H1 (cell line): ENCODE measurements at regions not wholly inside any gene's neighbourhood (a gene's known extent, or its start where the extent isn't known, plus 50 kb on each side); places are given as distances from the start of the nearest gene placed in this dataset.

ENCODE experiments used
- CTCF ChIA-PET: fragments of 300-600 bp; sonication (Branson Sonifier 250); formaldehyde crosslinking; loops from one replicate; lab custom pipeline; 2021; ENCODE audit not compliant: partially characterized antibody; lab: Charles Lee
- POLR2A ChIA-PET: fragments of 300-600 bp; sonication (Branson Sonifier 250); formaldehyde crosslinking; loops from one replicate; lab custom pipeline; 2021; ENCODE audit warnings: inconsistent platforms; ENCODE audit not compliant: partially characterized antibody; lab: Charles Lee
- DNase-seq, 2 experiments: peaks; one replicate each; pipeline versions ENCODE4 v3.0.0 to v3.0.0-alpha.2; 2010 to 2022; ENCODE audit warnings: low spot score in 2 of 2, low read depth in 1 of 2, mixed read lengths in 1 of 2
- FAIRE-seq: peaks from 2 replicates; lab custom pipeline; 2011; peaks lifted over from hg19 to GRCh38; lab: Jason Lieb, UNC
- H2AFZ ChIP-seq: 2 replicates; pipeline ENCODE4 v1.8.1; 2012; ENCODE audit warnings: low read length, inconsistent platforms
- H2AK5ac ChIP-seq: 2 replicates; pipeline ENCODE4 v1.6.1; 2013; ENCODE audit warnings: low read depth, low read length
- H2BK120ac ChIP-seq: replicated peaks from 2 replicates; pipeline ENCODE3; 2013; ENCODE audit warnings: low read depth, low read length, inconsistent platforms
- H2BK12ac ChIP-seq: 2 replicates; pipeline ENCODE4 v1.6.1; 2013; ENCODE audit warnings: low read depth, low read length
- H2BK15ac ChIP-seq: 2 replicates; pipeline ENCODE4 v1.6.1; 2013; ENCODE audit warnings: low read length
- H2BK20ac ChIP-seq: 2 replicates; pipeline ENCODE4 v1.6.1; 2013; ENCODE audit warnings: low read length
- H2BK5ac ChIP-seq: 2 replicates; pipeline ENCODE4 v1.6.1; 2013; ENCODE audit warnings: low read depth, low read length
- H3K14ac ChIP-seq: 2 replicates; pipeline ENCODE4 v1.6.1; 2013; ENCODE audit warnings: inconsistent platforms; ENCODE audit not compliant: insufficient read length
- H3K18ac ChIP-seq: 2 replicates; pipeline ENCODE4 v1.6.1; 2013; ENCODE audit warnings: low read length; ENCODE audit errors: extremely low read depth
- H3K23ac ChIP-seq: 2 replicates; pipeline ENCODE4 v1.6.1; 2013; ENCODE audit warnings: inconsistent platforms; ENCODE audit not compliant: insufficient read length
- H3K23me2 ChIP-seq: 2 replicates; pipeline ENCODE4 v1.6.1; 2013; ENCODE audit warnings: low read depth, low read length
- H3K27ac ChIP-seq: 2 replicates; pipeline ENCODE4 v1.6.1; 2011; ENCODE audit warnings: low read depth, low read length, inconsistent platforms
- H3K27me3 ChIP-seq, 4 experiments: replicated peaks in 1 of 4; 1 replicate in 1 of 4; 2 replicates in 3 of 4; pipeline versions ENCODE4 v1.6.1 to v1.8.1; 2011 to 2013; ENCODE audit warnings: low read length in 3 of 4, mild to moderate bottlenecking in 3 of 4, inconsistent platforms in 2 of 4, mixed read lengths in 2 of 4, moderate library complexity in 1 of 4; ENCODE audit not compliant: control insufficient read depth in 3 of 4, insufficient read depth in 3 of 4; ENCODE audit errors: extremely low read depth in 1 of 4
- H3K36me3 ChIP-seq, 4 experiments: 2 replicates each; pipeline versions ENCODE4 v1.6.1 to v1.8.1; 2011 to 2013; ENCODE audit warnings: mild to moderate bottlenecking in 4 of 4, low read length in 3 of 4, moderate library complexity in 2 of 4, control low read depth in 1 of 4, inconsistent platforms in 1 of 4; ENCODE audit not compliant: insufficient read depth in 4 of 4, control insufficient read depth in 2 of 4
- H3K4ac ChIP-seq: replicated peaks from 2 replicates; pipeline ENCODE3; 2013; ENCODE audit warnings: low read length, low read depth, mixed read lengths, inconsistent platforms; ENCODE audit not compliant: insufficient read length
- H3K4me1 ChIP-seq, 4 experiments: replicated peaks in 1 of 4; 1 replicate in 1 of 4; 2 replicates in 3 of 4; pipeline versions ENCODE4 v1.6.1 to v1.8.1; 2011 to 2013; ENCODE audit warnings: low read length in 3 of 4, inconsistent platforms in 2 of 4, mixed read lengths in 1 of 4; ENCODE audit not compliant: insufficient read depth in 4 of 4, control insufficient read depth in 3 of 4
- H3K4me2 ChIP-seq, 2 experiments: 2 replicates each; pipeline versions ENCODE4 v1.6.1 to v1.8.1; 2011 to 2013; ENCODE audit warnings: low read depth in 2 of 2, low read length in 2 of 2, control low read depth in 1 of 2, inconsistent platforms in 1 of 2, mild to moderate bottlenecking in 1 of 2; ENCODE audit not compliant: insufficient read depth in 1 of 2
- H3K4me3 ChIP-seq, 4 experiments: fragments of 200-600, 300-600 bp in 1 of 4; sonication (generic), shearing (Covaris generic), sonication (Bioruptor Twin) in 1 of 4; 2 replicates each; pipeline versions ENCODE4 v1.5.1 to v1.8.1; 2011 to 2016; ENCODE audit warnings: low read length in 4 of 4, low read depth in 3 of 4, control low read depth in 2 of 4, inconsistent platforms in 2 of 4, mild to moderate bottlenecking in 2 of 4, mixed read lengths in 1 of 4, moderate library complexity in 1 of 4; ENCODE audit not compliant: insufficient read depth in 2 of 4; ENCODE audit errors: extremely low read depth in 1 of 4
- H3K56ac ChIP-seq: replicated peaks from 2 replicates; pipeline ENCODE3; 2013; ENCODE audit warnings: low read depth, mild to moderate bottlenecking, mixed read lengths, low read length, inconsistent platforms; ENCODE audit not compliant: insufficient read length
- H3K79me1 ChIP-seq: 2 replicates; pipeline ENCODE4 v1.6.1; 2013; ENCODE audit warnings: low read depth, low read length, control low read depth
- H3K79me2 ChIP-seq, 2 experiments: 2 replicates each; pipeline versions ENCODE4 v1.6.1 to v1.8.1; 2012 to 2013; ENCODE audit warnings: low read length in 2 of 2, mild to moderate bottlenecking in 2 of 2, inconsistent platforms in 1 of 2; ENCODE audit not compliant: insufficient read depth in 2 of 2, control insufficient read depth in 1 of 2
- H3K9ac ChIP-seq, 4 experiments: replicated peaks in 1 of 4; 1 replicate in 1 of 4; 2 replicates in 3 of 4; pipeline versions ENCODE4 v1.6.1 to v1.8.1; 2011 to 2013; ENCODE audit warnings: low read depth in 3 of 4, low read length in 3 of 4, control low read depth in 2 of 4, mild to moderate bottlenecking in 2 of 4, moderate library complexity in 2 of 4, inconsistent platforms in 1 of 4; ENCODE audit errors: extremely low read depth in 1 of 4
- H3K9me3 ChIP-seq, 2 experiments: 2 replicates each; pipeline versions ENCODE4 v1.6.1 to v1.8.1; 2012 to 2013; ENCODE audit warnings: mild to moderate bottlenecking in 2 of 2, moderate library complexity in 2 of 2, control low read depth in 1 of 2, inconsistent platforms in 1 of 2, low read depth in 1 of 2, low read length in 1 of 2, mixed read lengths in 1 of 2; ENCODE audit not compliant: insufficient read depth in 2 of 2
- H4K20me1 ChIP-seq, 2 experiments: replicated peaks in 1 of 2; 2 replicates each; pipeline versions ENCODE3 to v1.8.1; 2011 to 2013; ENCODE audit warnings: inconsistent platforms in 2 of 2, low read length in 2 of 2, mild to moderate bottlenecking in 1 of 2; ENCODE audit not compliant: insufficient read depth in 2 of 2, control insufficient read depth in 1 of 2
- H4K5ac ChIP-seq: 2 replicates; pipeline ENCODE4 v1.6.1; 2013; ENCODE audit warnings: low read length, low read depth, mixed read lengths, inconsistent platforms; ENCODE audit not compliant: insufficient read length
- H4K8ac ChIP-seq: 2 replicates; pipeline ENCODE4 v1.8.0; 2013; ENCODE audit warnings: mild to moderate bottlenecking, moderate library complexity, low read length, inconsistent platforms; ENCODE audit not compliant: insufficient read depth; ENCODE audit errors: extremely low read depth
- H4K91ac ChIP-seq: replicated peaks from 2 replicates; pipeline ENCODE3; 2013; ENCODE audit warnings: low read length, mixed read lengths, inconsistent platforms; ENCODE audit not compliant: insufficient read length
- ASH2L ChIP-seq: fragments of 200-600, 300-600 bp; sonication (generic); IDR thresholded peaks from one replicate; pipeline ENCODE4 v1.7.1; 2017; ENCODE audit warnings: low read length
- BACH1 ChIP-seq: IDR thresholded peaks from 2 replicates; pipeline ENCODE4 v1.6.1; 2012; ENCODE audit warnings: low read length, improper control_type of control experiment
- CBX8 ChIP-seq: fragments of 300-800, 300-1000 bp; sonication (generic); IDR thresholded peaks from 2 replicates; pipeline ENCODE4 v1.7.1; 2016; ENCODE audit warnings: low read depth, low read length, borderline replicate concordance
- CREB1 ChIP-seq: IDR thresholded peaks from 2 replicates; pipeline ENCODE4 v1.6.1; 2012; ENCODE audit warnings: inconsistent platforms
- EP300 ChIP-seq, 2 experiments: IDR thresholded peaks; 1 replicate in 1 of 2; 2 replicates in 1 of 2; pipeline ENCODE4 v1.6.1; 2011 to 2012; ENCODE audit warnings: low read depth in 2 of 2, low read length in 2 of 2, mild to moderate bottlenecking in 2 of 2, borderline replicate concordance in 1 of 2, inconsistent platforms in 1 of 2, moderate library complexity in 1 of 2
- NANOG ChIP-seq: IDR thresholded peaks from 2 replicates; pipeline ENCODE4 v1.6.1; 2011; ENCODE audit warnings: low read length, low read depth, mild to moderate bottlenecking, inconsistent platforms; ENCODE audit not compliant: insufficient read depth, poor library complexity, severe bottlenecking
- RBBP5 ChIP-seq: IDR thresholded peaks from 2 replicates; pipeline ENCODE4 v1.7.1; 2012; ENCODE audit warnings: low read depth, mild to moderate bottlenecking, inconsistent platforms, low read length, moderate library complexity, borderline replicate concordance
- RNF2 ChIP-seq: fragments of 200-900, 300-1000 bp; sonication (generic); IDR thresholded peaks from 2 replicates; pipeline ENCODE4 v1.7.1; 2016; ENCODE audit warnings: borderline replicate concordance, low read depth, mild to moderate bottlenecking, antibody characterized with exemption, low read length; ENCODE audit not compliant: poor library complexity, severe bottlenecking; ENCODE audit errors: missing control alignments
- SIRT6 ChIP-seq: IDR thresholded peaks from one replicate; pipeline ENCODE4 v1.7.1; 2012; ENCODE audit warnings: low read length, inconsistent platforms
- SP2 ChIP-seq: IDR thresholded peaks from 2 replicates; pipeline ENCODE4 v1.6.1; 2012; ENCODE audit warnings: mild to moderate bottlenecking, low read length, inconsistent platforms
- ZNF274 ChIP-seq: IDR thresholded peaks from 2 replicates; pipeline ENCODE4 v1.7.0; 2012; ENCODE audit warnings: low read length, borderline replicate concordance; ENCODE audit errors: extremely low read depth
- WGBS, 2 experiments: shearing (Covaris generic) in 1 of 2; methylation state at CpG; one replicate each; pipeline versions ENCODE4 v1.1.6 to v1.1.7; 2013 to 2015; ENCODE audit warnings: low lambda C conversion rate in 2 of 2, mixed read lengths in 2 of 2, inconsistent platforms in 1 of 2, low coverage in 1 of 2, missing lambda C conversion rate in 1 of 2; ENCODE audit not compliant: insufficient replicate concordance in 2 of 2, insufficient coverage in 1 of 2, insufficient read length in 1 of 2; ENCODE audit errors: extremely low coverage in 1 of 2, missing lambda C conversion rate in 1 of 2; 5-methylcytosine and 5-hydroxymethylcytosine counted together
- TF ChIP-seq, protein P1 (sequence below): IDR thresholded peaks from 2 replicates; pipeline ENCODE4 v1.6.1; 2012; ENCODE audit warnings: low read length, inconsistent platforms

DNA sequence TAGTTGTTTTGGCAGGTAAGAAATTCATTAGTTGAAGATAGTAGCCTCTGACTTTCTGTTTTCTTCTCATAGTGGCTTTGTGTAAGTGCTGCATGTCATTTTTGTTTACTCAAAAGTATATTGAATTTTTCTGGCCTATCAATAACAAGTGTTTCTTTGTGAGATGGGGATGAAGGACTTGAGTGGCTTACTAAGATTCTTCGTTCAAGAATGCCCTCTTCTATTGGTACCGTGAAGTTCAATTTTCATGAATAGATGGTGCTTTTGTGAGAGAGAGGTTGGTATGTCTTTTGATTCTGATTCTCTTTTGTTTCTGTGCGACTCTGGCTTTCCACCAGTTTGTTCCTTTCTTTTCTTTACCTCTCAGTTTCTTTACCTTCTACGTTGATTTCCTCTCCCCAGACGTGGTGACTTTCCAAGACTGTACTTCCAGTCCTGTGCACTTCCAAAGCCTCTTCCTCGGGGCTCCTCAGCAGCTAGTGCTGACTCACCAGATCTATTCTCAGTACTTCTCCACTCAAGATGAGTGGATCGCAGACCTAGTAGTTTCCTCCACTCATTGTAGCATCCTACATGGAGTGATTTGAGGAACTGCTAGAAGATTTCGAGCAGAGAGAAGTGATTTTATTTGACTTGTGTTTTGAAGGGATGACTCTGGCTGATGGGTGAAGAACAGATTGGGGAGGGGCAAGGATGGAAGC is 82.0 kb upstream of the EPHB3 start:
- no peak overlapping the region for H4K91ac ChIP-seq
- POLR2A ChIA-PET = no interaction called here

More for the DNA sequence above, 82.0 kb upstream of the EPHB3 start:
- FAIRE-seq = no peak
- CTCF ChIA-PET = interaction anchor here (1.4 to 7.9 kb wide), 5 partner anchors 11 to 107 kb away, joined by 3 to 69 read pairs (median 17); no protein-coding TSS in a partner anchor
- Histone ChIP-seq H3K9me3 (no peaks in the 10 kb centered on the region), H3K36me3 (no peaks in the 10 kb centered on the region), H2BK15ac (no peak overlapping the region), H2BK5ac (no peak overlapping the region), H4K5ac (no peak overlapping the region), H3K79me2 (no peaks in the 10 kb centered on the region), H3K18ac (no peak overlapping the region), H3K23ac (no peak overlapping the region), H3K4me1 (no peaks in the 10 kb centered on the region), H3K27me3 (no peaks in the 10 kb centered on the region), H2AK5ac (no peak overlapping the region), H4K20me1 (no peaks in the 10 kb centered on the region), H3K14ac (no peak overlapping the region), H4K8ac (no peak overlapping the region), H3K4me2 (no peak overlapping the region), H3K79me1 (no peaks in the 10 kb centered on the region), H2BK12ac (no peak overlapping the region), H2BK120ac (no peak overlapping the region), H3K56ac (no peak overlapping the region), H3K4ac (no peak overlapping the region), H3K9ac (no peak overlapping the region), H3K27ac (no peak overlapping the region), H2AFZ (no peak overlapping the region), H3K4me3 (no peak overlapping the region), H2BK20ac (no peak overlapping the region), H3K23me2 (no peaks in the 10 kb centered on the region)
- TF ChIP-seq RNF2 (no peak), EP300 (IDR thresholded peaks at IDR 0.05; ENCODE audit: borderline replicate concordance in 1 of 2, low read depth in 2 of 2, low read length in 2 of 2) (no peak), SIRT6 (no peak), BACH1 (no peak), ZNF274 (no peak), CREB1 (no peak), CBX8 (no peak), SP2 (no peak), NANOG (no peak), RBBP5 (no peak), ASH2L (no peak)
- TF ChIP-seq, protein P1, sequence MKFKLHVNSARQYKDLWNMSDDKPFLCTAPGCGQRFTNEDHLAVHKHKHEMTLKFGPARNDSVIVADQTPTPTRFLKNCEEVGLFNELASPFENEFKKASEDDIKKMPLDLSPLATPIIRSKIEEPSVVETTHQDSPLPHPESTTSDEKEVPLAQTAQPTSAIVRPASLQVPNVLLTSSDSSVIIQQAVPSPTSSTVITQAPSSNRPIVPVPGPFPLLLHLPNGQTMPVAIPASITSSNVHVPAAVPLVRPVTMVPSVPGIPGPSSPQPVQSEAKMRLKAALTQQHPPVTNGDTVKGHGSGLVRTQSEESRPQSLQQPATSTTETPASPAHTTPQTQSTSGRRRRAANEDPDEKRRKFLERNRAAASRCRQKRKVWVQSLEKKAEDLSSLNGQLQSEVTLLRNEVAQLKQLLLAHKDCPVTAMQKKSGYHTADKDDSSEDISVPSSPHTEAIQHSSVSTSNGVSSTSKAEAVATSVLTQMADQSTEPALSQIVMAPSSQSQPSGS = no peak
- no peak for DNase-seq
- 78% methylated on average over 8 of the region's 8 CpGs; no CpG with 5 or more reads in 1 of the 2 experiments for WGBS, 2 experiments
